Central memory CD8-positive, alpha-beta T cell (primary cell): ENCODE measurements at regions not wholly inside any gene's neighbourhood (a gene's known extent, or its start where the extent isn't known, plus 50 kb on each side); places are given as distances from the start of the nearest gene placed in this dataset.
A peak's percentile ranks its signal among the peaks of the same experiment; 100 is the strongest.

Experiments
- ATAC-seq: fragments of 150-1000 bp; cut with Tn5 transposase; replicated peaks from 2 replicates; pipeline ENCODE4 v1.10.0; 2022; ENCODE audit warnings: mild to moderate bottlenecking, moderate FRiP score, moderate number of reproducible peaks; ENCODE audit not compliant: poor library complexity, severe bottlenecking; ENCODE audit errors: extremely low read depth
- DNase-seq, 2 donors: peaks; one replicate each; pipeline ENCODE4 v3.0.0; 2021; ENCODE audit warnings: low spot score in 2 of 2
- H3K27ac Mint-ChIP-seq: one replicate; pipeline ENCODE4 v1.8.0; 2022; ENCODE audit warnings: low read depth, mild to moderate bottlenecking, moderate library complexity, mixed read lengths
- H3K27me3 Mint-ChIP-seq: one replicate; pipeline ENCODE4 v1.8.0; 2022; ENCODE audit warnings: mixed read lengths
- H3K36me3 Mint-ChIP-seq: one replicate; pipeline ENCODE4 v1.8.0; 2022; ENCODE audit warnings: mild to moderate bottlenecking, moderate library complexity, mixed read lengths; ENCODE audit not compliant: insufficient read depth
- H3K4me1 Mint-ChIP-seq: one replicate; pipeline ENCODE4 v1.8.0; 2022; ENCODE audit warnings: mixed read lengths
- H3K4me3 Mint-ChIP-seq: one replicate; pipeline ENCODE4 v1.8.0; 2022; ENCODE audit warnings: mild to moderate bottlenecking, moderate library complexity, mixed read lengths
- H3K9me3 Mint-ChIP-seq: one replicate; pipeline ENCODE4 v1.8.0; 2022; ENCODE audit warnings: mixed read lengths

DNA sequence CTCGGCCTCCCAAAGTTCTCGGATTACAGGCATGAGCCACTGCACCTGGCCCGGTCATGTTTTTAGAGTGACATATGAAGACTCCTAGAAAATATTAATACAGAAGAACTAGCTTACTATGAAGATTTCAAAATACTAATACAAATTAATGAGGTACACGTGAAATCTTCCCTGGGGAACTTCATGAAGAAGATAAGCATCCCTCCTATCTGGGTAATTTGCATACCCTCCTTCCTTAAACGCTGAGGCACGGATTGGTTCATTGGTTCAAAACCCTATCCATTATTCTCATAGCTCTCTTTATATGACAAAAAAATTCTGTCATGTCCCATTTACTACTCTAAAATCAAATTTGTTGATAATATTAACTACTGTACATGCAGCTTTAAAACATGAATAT is 224.8 kb upstream of the KLF14 start:
- Mint-ChIP-seq H3K4me3 (no peak overlapping the region), H3K27ac (no peak overlapping the region), H3K9me3 (no peaks in the 10 kb centered on the region), H3K36me3 (peaks cover 54% of the 10 kb centered on the region), H3K4me1 (peaks cover 92% of the 10 kb centered on the region), H3K27me3 (no peaks in the 10 kb centered on the region)
- DNase-seq (no peak), ATAC-seq (no peak)

DNA sequence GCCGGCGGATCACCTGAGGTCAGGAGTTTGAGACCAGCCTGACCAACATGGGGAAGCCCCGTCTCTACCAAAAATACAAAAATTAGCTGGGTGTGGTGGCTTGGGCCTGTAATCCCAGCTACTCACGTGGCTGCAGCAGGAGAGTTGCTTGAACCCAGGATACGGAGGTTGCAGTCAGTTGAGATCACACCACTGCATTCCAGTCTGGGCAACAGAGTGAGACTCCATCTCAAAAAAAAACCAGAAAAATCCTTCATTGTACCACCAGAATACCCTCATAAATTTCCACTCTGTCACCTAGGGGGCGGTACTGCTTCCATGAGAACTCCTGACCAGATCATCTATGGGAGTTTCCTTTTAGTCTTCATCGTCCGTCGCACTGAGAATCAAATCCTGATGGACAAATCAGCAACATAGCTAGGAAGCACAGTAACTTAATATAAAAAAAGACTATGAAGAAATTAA is 225.8 kb upstream of the KLF14 start:
- peaks cover 46% of the 10 kb centered on the region for H3K36me3 Mint-ChIP-seq
- H3K9me3 Mint-ChIP-seq, result no peaks in the 10 kb centered on the region
- peak overlapping the region; percentile 99 for H3K27ac Mint-ChIP-seq
- no peaks in the 10 kb centered on the region for H3K27me3 Mint-ChIP-seq
- DNase-seq, result no peak
- peaks cover 82% of the 10 kb centered on the region for H3K4me1 Mint-ChIP-seq
- H3K4me3 Mint-ChIP-seq, result no peak overlapping the region
- no peak for ATAC-seq

DNA sequence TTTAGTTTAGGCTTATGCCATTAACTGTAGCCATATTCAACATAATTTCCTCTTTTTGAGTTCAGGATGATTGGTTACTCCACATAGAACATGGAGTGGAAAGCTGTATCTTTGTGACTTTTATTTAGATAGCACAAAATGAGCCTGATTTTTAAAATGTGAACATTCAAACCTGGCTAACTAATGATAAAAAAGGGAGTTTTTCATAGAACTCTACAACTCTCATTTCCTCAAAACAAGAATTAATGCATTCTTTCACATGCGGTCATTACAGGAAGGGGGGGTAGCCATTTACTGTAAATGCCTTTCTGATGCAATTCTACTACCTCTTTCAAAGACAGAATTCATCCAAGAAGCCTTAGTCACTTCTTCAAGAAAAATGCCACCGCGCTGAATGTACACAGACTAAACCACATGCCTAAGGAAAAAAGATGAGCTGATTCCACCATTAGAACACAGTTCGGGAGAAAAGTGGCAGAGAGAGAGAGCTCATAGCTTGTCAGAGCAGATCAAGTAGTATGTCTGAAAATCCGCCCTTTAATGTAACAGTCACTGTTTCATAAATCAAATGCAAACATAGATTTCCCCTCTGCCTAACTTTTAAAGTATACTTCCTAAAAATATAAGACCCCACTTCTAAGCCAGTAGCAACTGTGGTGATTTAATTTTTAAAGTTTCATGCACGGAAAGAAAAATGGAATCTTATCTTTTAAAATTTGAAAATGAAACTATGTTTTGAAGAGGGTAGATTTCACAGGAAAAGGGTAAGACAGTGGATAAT is 226.4 kb upstream of the KLF14 start:
- DNase-seq (peak in 1 of 2 donors; percentile 45), ATAC-seq (peak; percentile 34)
- H3K4me3 Mint-ChIP-seq, result no peak overlapping the region
- H3K27ac Mint-ChIP-seq, result peak overlapping the region; percentile 99
- no peaks in the 10 kb centered on the region for H3K27me3 Mint-ChIP-seq
- no peaks in the 10 kb centered on the region for H3K9me3 Mint-ChIP-seq
- peaks cover 47% of the 10 kb centered on the region for H3K36me3 Mint-ChIP-seq
- H3K4me1 Mint-ChIP-seq, result peaks cover 76% of the 10 kb centered on the region

DNA sequence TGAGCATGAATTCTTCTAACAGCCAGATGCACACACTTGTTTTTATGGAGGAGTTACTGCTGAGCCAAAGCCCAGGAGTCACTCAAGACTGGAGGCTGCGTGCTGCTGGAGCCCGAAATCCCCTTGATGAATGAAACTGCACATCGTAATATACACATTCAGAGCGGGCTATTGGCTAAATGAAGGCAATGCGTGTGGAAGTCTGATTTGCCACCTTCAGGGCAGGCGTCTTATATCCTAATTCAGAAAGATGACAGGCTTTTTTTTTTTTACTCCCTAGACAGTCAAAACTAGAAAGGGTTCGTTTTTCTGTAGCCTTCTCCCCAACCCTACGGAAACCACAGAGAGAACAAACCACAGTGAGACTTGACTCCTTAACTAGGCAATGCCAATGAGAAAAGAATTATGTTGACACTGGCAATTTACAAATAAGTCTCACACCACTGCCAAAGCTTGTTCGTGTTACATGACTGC is 227.2 kb upstream of the KLF14 start:
- H3K4me3 Mint-ChIP-seq, result no peak overlapping the region
- ATAC-seq, result peak; percentile 78

DNA sequence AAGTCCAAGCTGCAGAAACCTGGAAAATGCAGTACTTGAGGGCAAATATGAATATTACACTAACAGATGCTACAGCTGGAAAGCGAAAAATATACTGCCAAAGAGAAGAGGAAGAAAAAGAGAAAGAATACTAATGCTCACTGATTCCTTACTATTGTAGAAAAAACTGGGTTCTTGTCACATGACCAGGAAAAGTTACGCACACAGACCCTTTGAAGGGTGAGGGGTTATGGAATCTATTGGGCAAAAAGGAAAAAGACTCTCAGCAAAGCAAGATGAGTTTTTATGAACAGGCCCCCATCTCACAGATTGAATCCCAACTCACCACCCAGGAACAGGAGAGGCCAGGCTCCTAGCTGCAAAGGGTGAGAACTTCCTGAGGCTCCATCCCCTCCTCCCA is 228.1 kb upstream of the KLF14 start:
- DNase-seq (no peak), ATAC-seq (no peak)
- Mint-ChIP-seq H3K27me3 (no peaks in the 10 kb centered on the region), H3K9me3 (no peaks in the 10 kb centered on the region), H3K4me3 (peak overlapping the region; percentile 52), H3K27ac (peak overlapping the region; percentile 99), H3K4me1 (peaks cover 70% of the 10 kb centered on the region), H3K36me3 (peaks cover 45% of the 10 kb centered on the region)

More for the DNA sequence above, 227.2 kb upstream of the KLF14 start:
- peaks cover 51% of the 10 kb centered on the region for H3K36me3 Mint-ChIP-seq
- H3K27me3 Mint-ChIP-seq, result no peaks in the 10 kb centered on the region
- no peaks in the 10 kb centered on the region for H3K9me3 Mint-ChIP-seq
- peak overlapping the region; percentile 99 for H3K27ac Mint-ChIP-seq
- peak; percentile 49 to 78 for DNase-seq
- peaks cover 70% of the 10 kb centered on the region for H3K4me1 Mint-ChIP-seq

DNA sequence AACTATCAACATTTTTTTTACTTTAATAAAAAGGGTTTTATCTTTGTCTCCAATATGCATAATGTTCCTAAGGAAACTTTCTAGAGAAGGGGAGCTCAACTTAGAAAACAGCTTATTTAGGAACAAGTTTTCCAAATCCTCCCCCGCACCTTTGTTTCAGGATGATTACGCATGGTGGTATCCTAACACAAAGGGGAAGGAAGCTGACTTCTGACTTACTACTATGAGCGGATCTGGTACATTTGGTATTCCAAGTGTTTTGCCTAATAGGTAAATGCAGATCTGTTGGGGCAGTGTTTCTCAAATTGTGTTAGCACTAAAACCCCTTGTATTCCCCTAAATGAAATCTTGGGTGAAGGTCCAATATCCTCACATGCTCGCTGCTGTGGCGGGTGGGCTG is 229.3 kb upstream of the KLF14 start:
- ATAC-seq (no peak), DNase-seq (no peak)
- peaks cover 45% of the 10 kb centered on the region for H3K36me3 Mint-ChIP-seq
- H3K4me1 Mint-ChIP-seq, result peaks cover 65% of the 10 kb centered on the region
- no peaks in the 10 kb centered on the region for H3K27me3 Mint-ChIP-seq
- H3K9me3 Mint-ChIP-seq, result no peaks in the 10 kb centered on the region
- no peak overlapping the region for H3K4me3 Mint-ChIP-seq
- peak overlapping the region; percentile 99 for H3K27ac Mint-ChIP-seq

DNA sequence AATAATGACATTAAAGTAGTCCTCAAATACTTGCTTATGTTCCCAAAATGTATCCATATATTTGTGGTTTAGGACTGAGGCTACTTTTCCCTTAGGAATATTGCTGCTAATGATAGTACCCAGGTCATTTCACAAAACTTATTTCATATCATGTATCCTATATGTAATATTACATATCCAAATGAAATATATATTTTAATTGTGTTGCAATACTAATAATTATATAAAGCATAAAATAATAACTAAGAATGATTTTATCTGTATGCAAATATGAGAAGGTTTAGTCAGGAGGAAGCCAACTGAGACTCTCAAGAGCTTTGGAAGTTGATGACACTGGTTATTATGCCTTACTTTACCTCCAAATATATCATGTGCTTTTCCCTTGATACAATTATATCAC is 231.5 kb upstream of the KLF14 start:
- no peaks in the 10 kb centered on the region for H3K27me3 Mint-ChIP-seq
- peaks cover 59% of the 10 kb centered on the region for H3K4me1 Mint-ChIP-seq
- no peaks in the 10 kb centered on the region for H3K9me3 Mint-ChIP-seq
- H3K27ac Mint-ChIP-seq, result peak overlapping the region; percentile 27
- DNase-seq (no peak), ATAC-seq (no peak)
- H3K4me3 Mint-ChIP-seq, result no peak overlapping the region
- peaks cover 33% of the 10 kb centered on the region for H3K36me3 Mint-ChIP-seq

DNA sequence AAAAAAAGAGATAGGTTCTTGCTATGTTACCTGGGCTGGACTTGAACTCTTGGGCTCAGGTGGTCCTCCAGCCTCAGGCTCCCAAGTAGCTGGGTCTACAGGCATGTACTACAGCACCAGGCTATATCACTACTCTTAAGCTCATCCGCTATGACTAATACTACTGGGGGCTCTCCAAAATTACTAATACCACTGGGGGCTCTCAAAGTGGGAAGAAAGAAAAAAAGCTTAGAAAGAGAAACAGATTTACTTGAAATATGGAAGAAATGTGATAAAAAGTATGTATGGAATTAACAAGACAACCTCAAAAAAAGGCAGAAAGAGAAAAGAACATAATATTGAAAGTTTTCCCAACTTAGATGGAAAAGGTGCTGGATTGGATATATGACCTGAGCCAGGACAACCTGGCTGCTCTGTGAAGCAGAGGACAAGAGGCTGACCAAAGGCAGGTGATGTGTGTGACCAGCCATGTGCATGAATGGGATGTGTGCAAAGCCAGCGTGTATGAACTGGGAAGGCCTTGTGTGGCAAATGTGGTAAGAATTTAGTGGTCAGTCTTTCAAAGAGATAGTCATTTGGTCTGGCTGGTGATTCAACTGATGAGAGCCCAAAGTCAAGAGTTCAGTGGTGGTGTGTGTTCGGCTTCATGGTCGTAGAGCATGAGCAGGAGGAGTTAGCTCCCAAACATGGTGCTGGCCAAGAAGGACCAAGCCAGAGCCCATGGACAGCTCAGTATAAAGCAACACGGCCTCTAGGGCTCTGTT is 232.4 kb upstream of the KLF14 start:
- no peak overlapping the region for H3K4me3 Mint-ChIP-seq
- ATAC-seq (no peak), DNase-seq (no peak)

DNA sequence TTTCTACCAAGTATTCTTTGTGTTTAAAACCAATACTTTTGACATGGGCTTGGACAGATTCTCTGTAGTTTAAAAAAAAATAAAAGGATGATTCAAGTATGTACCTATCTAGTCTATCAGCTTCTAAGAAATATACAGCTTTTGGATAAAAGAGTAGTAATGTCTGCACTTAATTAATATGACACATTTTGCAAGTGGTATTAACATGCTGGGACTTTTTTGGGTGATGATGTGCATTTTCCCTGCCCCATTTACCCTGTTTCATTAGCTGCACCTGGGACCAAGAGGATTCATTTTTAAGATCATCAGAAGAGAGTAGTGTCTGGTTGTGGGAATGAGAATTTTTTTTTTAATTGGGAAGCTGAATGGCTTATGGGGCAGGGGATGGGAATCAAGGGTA is 236.2 kb upstream of the KLF14 start:
- no peak for ATAC-seq
- peaks cover 69% of the 10 kb centered on the region for H3K4me1 Mint-ChIP-seq
- H3K36me3 Mint-ChIP-seq, result peaks cover 27% of the 10 kb centered on the region
- H3K4me3 Mint-ChIP-seq, result no peak overlapping the region
- H3K27ac Mint-ChIP-seq, result peak overlapping the region; percentile 20
- no peak for DNase-seq
- no peaks in the 10 kb centered on the region for H3K27me3 Mint-ChIP-seq
- H3K9me3 Mint-ChIP-seq, result no peaks in the 10 kb centered on the region

More for the DNA sequence above, 232.4 kb upstream of the KLF14 start:
- Mint-ChIP-seq H3K4me1 (peaks cover 59% of the 10 kb centered on the region), H3K27ac (peak overlapping the region; percentile 39), H3K27me3 (no peaks in the 10 kb centered on the region), H3K9me3 (no peaks in the 10 kb centered on the region), H3K36me3 (peaks cover 31% of the 10 kb centered on the region)

DNA sequence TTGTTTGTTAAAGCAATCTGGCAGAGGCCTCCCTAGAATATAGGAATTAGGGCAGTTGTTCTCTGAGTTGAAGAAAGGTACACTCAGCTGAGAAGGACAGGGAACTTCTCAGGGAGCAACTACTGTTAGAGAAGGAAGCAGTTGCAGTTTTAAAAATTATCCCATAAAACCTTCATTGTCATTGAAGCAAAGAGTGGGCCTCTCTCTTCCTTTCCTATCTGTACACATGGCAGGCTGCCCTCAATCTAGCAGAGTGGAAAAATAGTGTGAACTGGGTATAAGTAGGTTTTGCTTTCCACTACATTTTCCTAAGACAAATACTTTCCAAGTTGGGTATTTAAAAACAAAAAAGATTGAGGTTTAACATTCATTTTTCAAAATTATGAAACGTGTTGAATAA is 236.7 kb upstream of the KLF14 start:
- no peak for DNase-seq
- Mint-ChIP-seq H3K27ac (peak overlapping the region; percentile 20), H3K4me3 (no peak overlapping the region), H3K36me3 (peaks cover 31% of the 10 kb centered on the region), H3K9me3 (no peaks in the 10 kb centered on the region), H3K27me3 (no peaks in the 10 kb centered on the region), H3K4me1 (peaks cover 74% of the 10 kb centered on the region)
- ATAC-seq, result no peak

DNA sequence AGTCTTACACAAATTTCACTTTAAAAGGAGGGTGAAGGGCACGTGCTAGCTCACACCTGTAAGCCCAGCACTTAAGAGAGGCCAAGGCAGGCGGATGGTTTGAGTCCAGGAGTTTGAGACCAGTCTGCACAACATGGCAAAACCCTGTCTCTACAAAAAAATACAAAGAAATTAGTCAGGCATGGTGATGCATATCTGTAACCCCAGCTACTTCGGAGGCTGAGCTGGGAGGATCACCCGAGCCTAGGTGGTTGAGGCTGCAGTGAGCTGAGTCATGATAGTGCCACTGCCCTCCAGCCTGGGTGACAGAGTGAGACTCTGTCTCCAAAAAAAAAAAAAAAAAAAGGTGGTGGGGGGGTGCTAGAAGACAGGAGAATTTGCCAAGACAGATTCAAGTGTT is 237.3 kb upstream of the KLF14 start:
- peak overlapping the region; percentile 20 for H3K27ac Mint-ChIP-seq
- DNase-seq (no peak), ATAC-seq (no peak)
- no peaks in the 10 kb centered on the region for H3K9me3 Mint-ChIP-seq
- no peak overlapping the region for H3K4me3 Mint-ChIP-seq
- no peaks in the 10 kb centered on the region for H3K27me3 Mint-ChIP-seq
- peaks cover 76% of the 10 kb centered on the region for H3K4me1 Mint-ChIP-seq
- peaks cover 28% of the 10 kb centered on the region for H3K36me3 Mint-ChIP-seq

DNA sequence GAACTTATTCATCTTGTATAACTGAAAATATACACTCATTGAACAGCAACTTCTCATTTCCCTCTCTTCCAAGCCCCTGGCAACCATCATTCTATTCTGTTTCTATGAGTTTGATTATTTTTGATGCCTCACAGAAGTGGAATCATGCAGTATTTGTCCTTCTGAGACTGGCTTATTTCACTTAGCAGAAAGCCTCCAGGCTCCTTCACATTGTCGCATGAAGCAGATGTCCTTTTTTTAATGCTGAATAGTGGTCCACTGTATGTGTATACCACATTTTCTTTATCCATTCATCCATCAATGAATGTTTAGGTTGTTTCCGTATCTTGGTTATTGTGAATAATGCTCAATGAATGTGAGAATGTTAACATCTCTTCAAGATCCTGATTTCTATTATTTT is 238.2 kb upstream of the KLF14 start:
- Mint-ChIP-seq H3K4me1 (peaks cover 71% of the 10 kb centered on the region), H3K36me3 (peaks cover 32% of the 10 kb centered on the region), H3K27ac (no peak overlapping the region), H3K9me3 (no peaks in the 10 kb centered on the region), H3K27me3 (no peaks in the 10 kb centered on the region), H3K4me3 (no peak overlapping the region)
- DNase-seq (no peak), ATAC-seq (no peak)

DNA sequence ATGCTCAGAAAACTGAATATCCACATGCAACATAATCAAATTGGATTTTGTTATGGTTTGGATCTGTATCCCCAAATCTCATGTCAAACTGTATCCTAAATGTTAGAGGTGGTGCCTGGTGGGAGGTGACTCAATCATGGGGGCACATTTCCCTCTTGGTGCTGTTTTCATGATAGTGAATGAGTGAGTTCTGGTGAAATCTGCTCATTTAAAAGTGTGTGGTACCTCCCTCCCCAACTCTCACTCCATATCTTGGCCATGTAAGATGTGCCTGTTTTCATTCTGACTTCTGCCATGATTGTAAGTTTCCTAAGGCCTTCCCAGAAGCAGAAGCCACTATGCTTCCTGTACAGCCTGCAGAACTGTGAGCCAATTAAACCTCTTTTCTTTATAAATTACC is 239.6 kb upstream of the KLF14 start:
- DNase-seq (no peak), ATAC-seq (no peak)
- H3K9me3 Mint-ChIP-seq, result no peaks in the 10 kb centered on the region
- peaks cover 31% of the 10 kb centered on the region for H3K36me3 Mint-ChIP-seq
- no peaks in the 10 kb centered on the region for H3K27me3 Mint-ChIP-seq
- H3K4me3 Mint-ChIP-seq, result no peak overlapping the region
- peaks cover 62% of the 10 kb centered on the region for H3K4me1 Mint-ChIP-seq
- peak overlapping the region; percentile 50 for H3K27ac Mint-ChIP-seq
